ENCODE measurements at regions not wholly inside any gene's neighbourhood (a gene's known extent, or its start where the extent isn't known, plus 50 kb on each side); places are given as distances from the start of the nearest gene placed in this dataset.
"Not testable (repeated sequence)": the region's sequence is repeated elsewhere in the genome, so short reads cannot be mapped to it uniquely, and the experiment has no call there.

- H3K4me1 Mint-ChIP-seq (ENCODE audit: low read depth); intact Hi-C loops (cut with micrococcal nuclease); H3K36me3 Mint-ChIP-seq (ENCODE audit: low read depth); H3K4me3 Mint-ChIP-seq (ENCODE audit: low read depth); DNase-seq (ENCODE audit: low spot score); H3K27me3 Mint-ChIP-seq (ENCODE audit: low read depth); H3K27ac Mint-ChIP-seq: not testable (repeated sequence)
- peaks cover 47% of the 10 kb centered on the region for H3K9me3 Mint-ChIP-seq
These were observed 1763.8 kb upstream of the TPTE start for GRCh38 chr21:8757399-8758093.

GRCh38 chr21:8758921-8759367 lies 1762.4 kb upstream of the TPTE start:
- H3K4me3 Mint-ChIP-seq (ENCODE audit: low read depth); H3K4me1 Mint-ChIP-seq (ENCODE audit: low read depth); intact Hi-C loops (cut with micrococcal nuclease); DNase-seq (ENCODE audit: low spot score); H3K36me3 Mint-ChIP-seq (ENCODE audit: low read depth); H3K27me3 Mint-ChIP-seq (ENCODE audit: low read depth); H3K27ac Mint-ChIP-seq: not testable (repeated sequence)
- H3K9me3 Mint-ChIP-seq: peaks cover 53% of the 10 kb centered on the region

DNA sequence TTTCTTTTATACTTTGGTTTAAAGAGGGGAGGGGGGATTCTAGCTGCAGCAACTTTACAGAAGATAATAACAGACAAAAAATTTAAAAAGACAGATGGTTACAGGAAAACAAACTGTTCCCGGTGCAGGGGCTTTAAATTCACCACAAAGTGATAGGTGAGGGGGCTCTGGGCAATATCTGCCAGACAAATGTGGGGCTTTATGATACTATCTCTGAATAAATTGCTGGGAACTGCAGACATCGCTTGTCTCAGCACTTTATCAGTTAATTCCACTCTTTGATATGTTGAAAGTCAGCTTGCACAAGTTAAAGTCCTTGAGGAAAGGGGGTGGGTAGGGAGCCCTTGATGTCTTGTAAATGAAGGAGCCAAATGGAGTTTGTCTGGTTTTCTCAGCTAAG lies 1759.1 kb upstream of the TPTE start:
- H3K36me3 Mint-ChIP-seq (ENCODE audit: low read depth); H3K27ac Mint-ChIP-seq; H3K27me3 Mint-ChIP-seq (ENCODE audit: low read depth); H3K4me1 Mint-ChIP-seq (ENCODE audit: low read depth); intact Hi-C loops (cut with micrococcal nuclease); H3K4me3 Mint-ChIP-seq (ENCODE audit: low read depth); DNase-seq (ENCODE audit: low spot score): not testable (repeated sequence)
- H3K9me3 Mint-ChIP-seq: peaks cover 57% of the 10 kb centered on the region

GRCh38 chr21:8764416-8764815 lies 1757.0 kb upstream of the TPTE start:
- DNase-seq (ENCODE audit: low spot score); H3K27me3 Mint-ChIP-seq (ENCODE audit: low read depth); H3K27ac Mint-ChIP-seq; H3K4me1 Mint-ChIP-seq (ENCODE audit: low read depth); H3K36me3 Mint-ChIP-seq (ENCODE audit: low read depth); H3K4me3 Mint-ChIP-seq (ENCODE audit: low read depth); intact Hi-C loops (cut with micrococcal nuclease): not testable (repeated sequence)
- peaks cover 45% of the 10 kb centered on the region for H3K9me3 Mint-ChIP-seq

DNA sequence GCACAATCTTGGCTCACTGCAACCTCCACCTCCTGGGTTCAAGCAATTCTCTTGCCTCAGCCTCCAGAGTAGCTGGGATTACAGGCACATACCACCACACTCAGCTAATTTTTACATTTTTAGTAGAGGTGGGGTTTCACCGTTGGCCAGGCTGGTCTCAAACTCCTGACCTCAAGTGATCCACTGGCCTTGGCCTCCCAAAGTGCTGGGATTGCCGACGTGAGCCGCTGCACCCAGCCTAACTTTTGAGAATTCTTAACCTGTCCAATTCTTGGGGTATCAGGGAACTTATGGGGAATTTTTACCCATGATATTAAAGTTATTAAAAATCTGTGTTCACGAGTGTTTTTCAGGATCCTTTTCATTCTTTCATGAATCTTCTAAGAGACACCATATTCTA lies 1755.2 kb upstream of the TPTE start:
- H3K4me1 Mint-ChIP-seq (ENCODE audit: low read depth); DNase-seq (ENCODE audit: low spot score); H3K27ac Mint-ChIP-seq; H3K4me3 Mint-ChIP-seq (ENCODE audit: low read depth); intact Hi-C loops (cut with micrococcal nuclease); H3K27me3 Mint-ChIP-seq (ENCODE audit: low read depth); H3K36me3 Mint-ChIP-seq (ENCODE audit: low read depth): not testable (repeated sequence)
- peaks cover 43% of the 10 kb centered on the region for H3K9me3 Mint-ChIP-seq

DNA sequence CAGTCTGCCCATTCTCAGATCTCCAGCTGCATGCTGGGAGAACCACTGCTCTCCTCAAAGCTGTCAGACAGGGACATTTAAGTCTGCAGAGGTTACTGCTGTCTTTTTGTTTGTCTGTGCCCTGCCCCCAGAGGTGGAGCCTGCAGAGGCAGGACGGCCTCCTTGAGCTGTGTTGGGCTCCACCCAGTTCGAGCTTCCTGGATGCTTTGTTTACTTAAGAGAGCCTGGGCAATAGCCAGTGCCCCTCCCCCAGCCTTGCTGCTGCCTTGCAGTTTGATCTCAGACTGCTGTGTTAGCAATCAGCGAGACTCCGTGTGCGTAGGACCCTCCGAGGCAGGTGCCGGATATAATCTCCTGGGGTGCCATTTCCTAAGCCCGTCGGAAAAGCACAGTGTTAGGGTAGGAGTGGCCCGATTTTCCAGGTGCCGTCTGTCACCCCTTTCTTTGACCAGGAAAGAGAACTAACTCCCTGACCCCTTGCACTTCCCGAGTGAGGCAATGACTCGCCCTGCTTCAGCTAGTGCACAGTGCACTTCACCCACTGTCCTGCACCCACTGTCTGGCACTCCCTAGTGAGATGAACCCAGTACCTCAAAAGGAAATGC lies 1748.4 kb upstream of the TPTE start:
- intact Hi-C loops (cut with micrococcal nuclease); H3K27me3 Mint-ChIP-seq (ENCODE audit: low read depth); H3K27ac Mint-ChIP-seq; DNase-seq (ENCODE audit: low spot score); H3K36me3 Mint-ChIP-seq (ENCODE audit: low read depth); H3K4me3 Mint-ChIP-seq (ENCODE audit: low read depth); H3K4me1 Mint-ChIP-seq (ENCODE audit: low read depth): not testable (repeated sequence)
- H3K9me3 Mint-ChIP-seq: peaks cover 26% of the 10 kb centered on the region

GRCh38 chr21:8775591-8776215 lies 1745.7 kb upstream of the TPTE start:
- H3K27ac Mint-ChIP-seq; H3K36me3 Mint-ChIP-seq (ENCODE audit: low read depth); H3K4me1 Mint-ChIP-seq (ENCODE audit: low read depth); H3K27me3 Mint-ChIP-seq (ENCODE audit: low read depth); H3K4me3 Mint-ChIP-seq (ENCODE audit: low read depth); intact Hi-C loops (cut with micrococcal nuclease); DNase-seq (ENCODE audit: low spot score): not testable (repeated sequence)
- H3K9me3 Mint-ChIP-seq: peaks cover 27% of the 10 kb centered on the region

DNA sequence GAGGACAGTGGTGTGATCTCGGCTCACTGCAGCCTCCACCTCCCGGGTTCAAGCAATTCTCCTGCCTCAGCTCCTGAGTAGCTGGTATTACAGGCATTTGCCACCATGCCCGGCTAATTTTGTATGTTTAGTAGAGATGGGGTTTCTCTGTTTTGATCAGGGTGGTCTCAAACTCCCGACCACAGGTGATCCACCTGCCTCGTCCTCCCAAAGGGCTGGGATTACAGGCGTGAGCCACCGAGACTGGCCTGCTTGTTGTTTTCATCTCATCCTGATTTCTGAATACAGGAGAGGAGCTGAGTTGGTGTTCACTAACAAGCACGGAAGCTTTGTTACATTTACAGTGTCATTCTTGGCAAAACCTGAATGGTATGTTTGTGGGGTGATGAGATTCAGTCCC lies 1744.1 kb upstream of the TPTE start:
- H3K4me3 Mint-ChIP-seq (ENCODE audit: low read depth); H3K27ac Mint-ChIP-seq; H3K4me1 Mint-ChIP-seq (ENCODE audit: low read depth); DNase-seq (ENCODE audit: low spot score); intact Hi-C loops (cut with micrococcal nuclease); H3K27me3 Mint-ChIP-seq (ENCODE audit: low read depth); H3K36me3 Mint-ChIP-seq (ENCODE audit: low read depth): not testable (repeated sequence)
- peaks cover 25% of the 10 kb centered on the region for H3K9me3 Mint-ChIP-seq

- H3K4me1 Mint-ChIP-seq (ENCODE audit: low read depth); H3K27me3 Mint-ChIP-seq (ENCODE audit: low read depth); H3K27ac Mint-ChIP-seq; intact Hi-C loops (cut with micrococcal nuclease); DNase-seq (ENCODE audit: low spot score); H3K36me3 Mint-ChIP-seq (ENCODE audit: low read depth); H3K4me3 Mint-ChIP-seq (ENCODE audit: low read depth): not testable (repeated sequence)
- peaks cover 24% of the 10 kb centered on the region for H3K9me3 Mint-ChIP-seq
These were observed 1742.9 kb upstream of the TPTE start for GRCh38 chr21:8778323-8779085.

- DNase-seq (ENCODE audit: low spot score); H3K4me1 Mint-ChIP-seq (ENCODE audit: low read depth); H3K4me3 Mint-ChIP-seq (ENCODE audit: low read depth); H3K36me3 Mint-ChIP-seq (ENCODE audit: low read depth); H3K27ac Mint-ChIP-seq; H3K27me3 Mint-ChIP-seq (ENCODE audit: low read depth); intact Hi-C loops (cut with micrococcal nuclease); H3K9me3 Mint-ChIP-seq: not testable (repeated sequence)
These were observed 1708.5 kb upstream of the TPTE start for GRCh38 chr21:8812840-8813239.

GRCh38 chr21:8834264-8834663 lies 1687.1 kb upstream of the TPTE start:
- H3K4me3 Mint-ChIP-seq (ENCODE audit: low read depth); intact Hi-C loops (cut with micrococcal nuclease); H3K9me3 Mint-ChIP-seq; H3K27me3 Mint-ChIP-seq (ENCODE audit: low read depth); H3K4me1 Mint-ChIP-seq (ENCODE audit: low read depth); H3K27ac Mint-ChIP-seq; DNase-seq (ENCODE audit: low spot score); H3K36me3 Mint-ChIP-seq (ENCODE audit: low read depth): not testable (repeated sequence)

Measured in activated T-helper 2 cell treated with anti-CD3 and anti-CD28 coated beads, Interferon-gamma antibody, Interleukin-2, Interleukin-4, amounts not matched to agents 10 μg/mL and 5 μg/mL and 100 μg/mL, durations not matched to agents 14 hours and 24 hours and 36 hours (primary cell).